Endothelial cell of umbilical vein (primary cell): ENCODE measurements at regions not wholly inside any gene's neighbourhood (a gene's known extent, or its start where the extent isn't known, plus 50 kb on each side); places are given as distances from the start of the nearest gene placed in this dataset.

ENCODE experiments used
- BruUV-seq: library from RNA; stranded (reverse); fragments of 400-500 nt; replicated peaks from 2 replicates; lab custom pipeline; 2021; lab: Mats Ljungman, UMichigan
- CTCF ChIA-PET: fragments of 300-600, 350-600 bp; sonication (Branson Sonifier 250); formaldehyde crosslinking; loops from one replicate; lab custom pipeline; 2021; ENCODE audit warnings: antibody characterized with exemption, inconsistent platforms; lab: Charles Lee
- POLR2A ChIA-PET: fragments of 300-600, 350-600 bp; sonication (Branson Sonifier 250); formaldehyde crosslinking; loops from one replicate; lab custom pipeline; 2021; ENCODE audit warnings: antibody characterized with exemption, inconsistent platforms; lab: Charles Lee
- DNase-seq: peaks from one replicate; pipeline ENCODE4 v3.0.0-alpha.2; 2011; ENCODE audit warnings: low read depth, low spot score
- FAIRE-seq: peaks from 2 replicates; lab custom pipeline; 2011; peaks lifted over from hg19 to GRCh38; lab: Jason Lieb, UNC
- H2AFZ ChIP-seq: 2 replicates; pipeline ENCODE4 v1.6.0; 2012; ENCODE audit warnings: low read depth, low read length, control low read depth, inconsistent platforms
- H3K27ac ChIP-seq: 2 replicates; pipeline ENCODE4 v1.5.1; 2011; ENCODE audit warnings: low read depth, mild to moderate bottlenecking, control low read depth, low read length, moderate library complexity; ENCODE audit not compliant: insufficient read depth
- H3K27me3 ChIP-seq, 2 experiments: 2 replicates each; pipeline versions ENCODE4 v1.6.0 to v1.6.1; 2011; ENCODE audit warnings: low read length in 2 of 2, mixed read lengths in 1 of 2; ENCODE audit not compliant: control insufficient read depth in 2 of 2, insufficient read depth in 2 of 2
- H3K36me3 ChIP-seq, 2 experiments: 2 replicates in 1 of 2; 3 replicates in 1 of 2; pipeline ENCODE4 v1.5.1; 2011; ENCODE audit warnings: low read length in 2 of 2, mild to moderate bottlenecking in 1 of 2, moderate library complexity in 1 of 2; ENCODE audit not compliant: control insufficient read depth in 2 of 2, insufficient read depth in 2 of 2; ENCODE audit errors: extremely low read depth in 1 of 2
- H3K4me1 ChIP-seq: 3 replicates; pipeline ENCODE4 v1.5.1; 2011; ENCODE audit warnings: mild to moderate bottlenecking, low read length; ENCODE audit not compliant: control insufficient read depth, insufficient read depth; ENCODE audit errors: extremely low read depth
- H3K4me2 ChIP-seq: 2 replicates; pipeline ENCODE4 v1.6.1; 2011; ENCODE audit warnings: low read length, control low read depth, mixed read lengths; ENCODE audit not compliant: insufficient read depth
- H3K4me3 ChIP-seq, 3 experiments: fragments of 200-600 bp in 1 of 3; sonication (generic), shearing (Covaris generic) in 1 of 3; replicated peaks in 1 of 3; 2 replicates each; pipeline ENCODE4 v1.5.1; 2011 to 2016; ENCODE audit warnings: control low read depth in 3 of 3, low read length in 3 of 3, mild to moderate bottlenecking in 2 of 3, inconsistent platforms in 1 of 3, low read depth in 1 of 3, moderate library complexity in 1 of 3; ENCODE audit not compliant: insufficient read depth in 1 of 3
- H3K79me2 ChIP-seq: 2 replicates; pipeline ENCODE4 v1.6.0; 2012; ENCODE audit warnings: low read length, inconsistent platforms; ENCODE audit not compliant: control insufficient read depth, insufficient read depth
- H3K9ac ChIP-seq: replicated peaks from 2 replicates; pipeline ENCODE3; 2011; ENCODE audit warnings: low read length, control low read depth; ENCODE audit not compliant: insufficient read depth; ENCODE audit errors: extremely low read depth
- H3K9me1 ChIP-seq: replicated peaks from 3 replicates; pipeline ENCODE4 v1.6.0; 2011; ENCODE audit warnings: mild to moderate bottlenecking, low read length; ENCODE audit not compliant: control insufficient read depth, insufficient read depth; ENCODE audit errors: extremely low read depth
- H3K9me3 ChIP-seq: replicated peaks from 2 replicates; pipeline ENCODE4 v1.5.1; 2012; ENCODE audit warnings: low read length, inconsistent platforms; ENCODE audit not compliant: control insufficient read depth, insufficient read depth
- H4K20me1 ChIP-seq: replicated peaks from 2 replicates; pipeline ENCODE3; 2011; ENCODE audit warnings: mild to moderate bottlenecking, low read length; ENCODE audit not compliant: control insufficient read depth, insufficient read depth; ENCODE audit errors: extremely low read depth
- EZH2 ChIP-seq: IDR thresholded peaks from 2 replicates; pipeline ENCODE4 v1.6.1; 2012; ENCODE audit warnings: borderline replicate concordance, low read depth, mild to moderate bottlenecking, moderate library complexity, low read length, inconsistent platforms; ENCODE audit not compliant: severe bottlenecking
- FOS ChIP-seq: IDR thresholded peaks from 2 replicates; pipeline ENCODE4 v1.6.1; 2011; ENCODE audit warnings: mild to moderate bottlenecking, low read length, moderate library complexity, borderline replicate concordance; ENCODE audit not compliant: insufficient read depth
- GATA2 ChIP-seq: IDR thresholded peaks from 2 replicates; pipeline ENCODE4 v1.7.0; 2011; ENCODE audit warnings: low read depth, mild to moderate bottlenecking, moderate library complexity, mixed read lengths, low read length; ENCODE audit not compliant: insufficient read length, insufficient read depth
- JUN ChIP-seq: IDR thresholded peaks from 2 replicates; pipeline ENCODE4 v1.6.1; 2011; ENCODE audit warnings: borderline replicate concordance, low read depth; ENCODE audit not compliant: insufficient read length, insufficient read depth
- MYC ChIP-seq: IDR thresholded peaks from one replicate; pipeline ENCODE4 v1.6.1; 2011; ENCODE audit warnings: mild to moderate bottlenecking, low read depth, low read length
- POLR2A ChIP-seq: IDR thresholded peaks from 2 replicates; pipeline ENCODE4 v1.6.1; 2012; ENCODE audit warnings: low read depth, mild to moderate bottlenecking, control low read depth, low read length
- POLR2AphosphoS5 ChIP-seq: IDR thresholded peaks from 2 replicates; pipeline ENCODE4 v1.6.1; 2012; ENCODE audit warnings: low read depth, mild to moderate bottlenecking, control low read depth, low read length, moderate library complexity; ENCODE audit not compliant: insufficient read depth
- dilution Hi-C: fragments of 300-500 bp; cut with MboI; formaldehyde crosslinking; loops from one replicate; pipeline ENCODE4 v1.15.0; 2019; ENCODE audit warnings: low sequenced_read_pairs; ENCODE audit not compliant: extremely low pct_ligation_motif_present
- intact Hi-C: fragments of 100-400 bp; cut with micrococcal nuclease; formaldehyde crosslinking; loops from one replicate; pipeline ENCODE4 v1.10.0; 2022
- TF ChIP-seq, protein P1 (sequence below): IDR thresholded peaks from 2 replicates; pipeline ENCODE4 v1.6.1; 2011; ENCODE audit not compliant: insufficient read depth, insufficient read length
- TF ChIP-seq, protein P2 (sequence below), 2 donors: IDR thresholded peaks; 1 replicate in 1 of 2; 2 replicates in 1 of 2; pipeline ENCODE4 v1.5.1; 2011; ENCODE audit warnings: low read length in 2 of 2, mild to moderate bottlenecking in 2 of 2, moderate library complexity in 2 of 2, control low read depth in 1 of 2, inconsistent platforms in 1 of 2, low read depth in 1 of 2; ENCODE audit not compliant: insufficient read depth in 1 of 2; ENCODE audit errors: extremely low read depth in 1 of 2

DNA sequence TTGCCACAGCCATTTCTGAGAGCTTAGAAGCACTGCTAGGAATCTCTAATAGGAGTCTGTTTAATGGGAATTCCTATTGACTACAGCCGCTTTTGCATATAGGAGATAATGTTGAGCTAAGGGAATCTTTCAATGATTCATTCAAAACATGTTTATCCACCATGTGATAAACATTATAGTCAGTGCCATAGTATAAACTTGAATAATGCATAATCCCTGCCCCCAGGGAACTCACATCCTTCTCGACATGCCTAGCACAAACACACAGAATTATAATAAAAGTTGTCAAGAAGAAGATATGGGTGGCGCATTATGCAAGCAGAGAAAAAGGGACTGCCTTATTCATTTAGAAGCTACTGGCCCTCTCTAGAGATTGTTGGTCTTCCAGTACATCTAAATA is 248.0 kb downstream of the DAD1 start:
- Histone ChIP-seq H3K79me2 (no peaks in the 10 kb centered on the region), H3K4me3 (no peak overlapping the region), H3K36me3 (no peaks in the 10 kb centered on the region), H4K20me1 (no peaks in the 10 kb centered on the region), H3K9me3 (no peaks in the 10 kb centered on the region), H3K4me1 (no peaks in the 10 kb centered on the region), H3K4me2 (no peak overlapping the region), H3K27ac (no peak overlapping the region), H3K9ac (no peak overlapping the region), H2AFZ (no peak overlapping the region), H3K9me1 (no peaks in the 10 kb centered on the region), H3K27me3 (peaks cover 0 to 8% of the 10 kb centered on the region in 2 experiments)
- BruUV-seq: no TSS peak
- ChIA-PET CTCF (interaction anchor here (0.6 to 1.7 kb wide), 2 partner anchors 489 to 1198 kb away, joined by 3 read pairs; no protein-coding TSS in a partner anchor), POLR2A (no interaction called here)
- dilution Hi-C loops (no loop called here), intact Hi-C loops (no loop called here)
- DNase-seq (no peak), FAIRE-seq (no peak)
- TF ChIP-seq, protein P1, sequence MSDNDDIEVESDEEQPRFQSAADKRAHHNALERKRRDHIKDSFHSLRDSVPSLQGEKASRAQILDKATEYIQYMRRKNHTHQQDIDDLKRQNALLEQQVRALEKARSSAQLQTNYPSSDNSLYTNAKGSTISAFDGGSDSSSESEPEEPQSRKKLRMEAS: no peak
- TF ChIP-seq FOS (no peak), EZH2 (no peak), JUN (no peak), MYC (no peak), POLR2A (no peak)

DNA sequence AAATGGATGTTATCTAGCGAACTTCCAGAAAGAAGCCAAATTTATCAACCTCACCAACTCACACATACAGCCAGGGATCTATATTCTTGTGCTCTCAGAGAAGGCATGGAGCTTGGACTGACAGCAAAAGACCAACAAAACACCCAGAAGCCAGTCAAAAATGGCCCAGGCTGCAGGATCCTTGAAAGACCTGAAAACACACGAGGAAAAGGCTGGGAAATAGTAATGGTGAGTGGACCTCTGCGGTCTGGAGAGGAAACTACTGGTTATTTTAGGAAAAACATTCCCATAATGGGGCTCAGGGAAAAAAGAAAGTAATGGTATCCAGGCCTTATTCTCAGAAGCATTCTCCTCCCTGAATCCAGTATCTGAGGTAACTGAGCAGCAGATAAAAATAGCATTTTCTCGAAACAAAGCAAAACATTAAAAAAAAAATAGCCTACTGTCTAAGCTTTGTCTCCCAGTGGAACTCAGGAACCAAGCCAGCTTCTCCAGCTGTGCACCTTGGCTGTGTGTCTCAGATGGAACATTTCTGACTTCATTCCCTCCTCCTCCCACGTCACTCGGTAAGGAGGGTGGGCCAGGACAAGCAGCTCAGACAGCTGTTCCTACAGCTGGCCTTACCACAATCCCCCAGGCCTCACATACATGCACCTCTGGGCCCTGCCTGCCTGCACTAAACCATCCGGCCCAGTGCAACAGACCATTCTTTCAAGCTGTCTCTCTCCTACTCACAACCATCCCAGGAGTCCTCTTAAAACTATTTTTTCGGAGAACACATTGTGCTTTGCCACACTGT is 249.9 kb downstream of the DAD1 start:
- FAIRE-seq (peak; percentile 31), DNase-seq (no peak)
- Histone ChIP-seq H3K9ac (no peak overlapping the region), H3K27me3 (peaks cover 0 to 8% of the 10 kb centered on the region in 2 experiments), H3K79me2 (no peaks in the 10 kb centered on the region), H3K4me1 (peaks cover 2% of the 10 kb centered on the region), H2AFZ (no peak overlapping the region), H3K4me3 (no peak overlapping the region), H3K36me3 (no peaks in the 10 kb centered on the region), H3K27ac (no peak overlapping the region), H3K9me3 (no peaks in the 10 kb centered on the region), H4K20me1 (no peaks in the 10 kb centered on the region), H3K9me1 (no peaks in the 10 kb centered on the region), H3K4me2 (no peak overlapping the region)
- ChIA-PET POLR2A (no interaction called here), CTCF (interaction anchor here (2.9 kb wide), 1 partner anchor 19 kb away, joined by 17 read pairs; no protein-coding TSS in a partner anchor)
- intact Hi-C loops (no loop called here), dilution Hi-C loops (no loop called here)
- no TSS peak for BruUV-seq
- TF ChIP-seq MYC (no peak), GATA2 (no peak), FOS (no peak), POLR2A (no peak), EZH2 (no peak), JUN (no peak), POLR2AphosphoS5 (no peak)
- TF ChIP-seq, protein P1: no peak
- TF ChIP-seq, protein P2, sequence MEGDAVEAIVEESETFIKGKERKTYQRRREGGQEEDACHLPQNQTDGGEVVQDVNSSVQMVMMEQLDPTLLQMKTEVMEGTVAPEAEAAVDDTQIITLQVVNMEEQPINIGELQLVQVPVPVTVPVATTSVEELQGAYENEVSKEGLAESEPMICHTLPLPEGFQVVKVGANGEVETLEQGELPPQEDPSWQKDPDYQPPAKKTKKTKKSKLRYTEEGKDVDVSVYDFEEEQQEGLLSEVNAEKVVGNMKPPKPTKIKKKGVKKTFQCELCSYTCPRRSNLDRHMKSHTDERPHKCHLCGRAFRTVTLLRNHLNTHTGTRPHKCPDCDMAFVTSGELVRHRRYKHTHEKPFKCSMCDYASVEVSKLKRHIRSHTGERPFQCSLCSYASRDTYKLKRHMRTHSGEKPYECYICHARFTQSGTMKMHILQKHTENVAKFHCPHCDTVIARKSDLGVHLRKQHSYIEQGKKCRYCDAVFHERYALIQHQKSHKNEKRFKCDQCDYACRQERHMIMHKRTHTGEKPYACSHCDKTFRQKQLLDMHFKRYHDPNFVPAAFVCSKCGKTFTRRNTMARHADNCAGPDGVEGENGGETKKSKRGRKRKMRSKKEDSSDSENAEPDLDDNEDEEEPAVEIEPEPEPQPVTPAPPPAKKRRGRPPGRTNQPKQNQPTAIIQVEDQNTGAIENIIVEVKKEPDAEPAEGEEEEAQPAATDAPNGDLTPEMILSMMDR (IDR thresholded peaks at IDR 0.05; ENCODE audit: extremely low read depth in 1 of 2, insufficient read depth in 1 of 2, low read depth in 1 of 2, low read length in 2 of 2): no peak
